Kidney capillary endothelial cell (primary cell): ENCODE measurements at regions not wholly inside any gene's neighbourhood (a gene's known extent, or its start where the extent isn't known, plus 50 kb on each side); places are given as distances from the start of the nearest gene placed in this dataset.

Experiments used
- DNase-seq: peaks from one replicate; pipeline ENCODE4 v3.0.0-alpha.2; 2018; ENCODE audit warnings: low spot score

- no peak for DNase-seq
These were observed 297.5 kb upstream of the DCBLD2 start for GRCh38 chr3:99199021-99199420.

GRCh38 chr3:99191186-99191585 lies 289.7 kb upstream of the DCBLD2 start:
- DNase-seq = no peak

GRCh38 chr3:99188936-99189335 lies 287.4 kb upstream of the DCBLD2 start:
- no peak for DNase-seq

GRCh38 chr3:99186016-99186415 lies 284.5 kb upstream of the DCBLD2 start:
- DNase-seq = no peak

GRCh38 chr3:99176169-99176964 lies 274.9 kb upstream of the DCBLD2 start:
- DNase-seq = no peak

GRCh38 chr3:99175276-99175812 lies 273.8 kb upstream of the DCBLD2 start:
- DNase-seq = no peak

- DNase-seq = peak; percentile 68
These were observed 271.5 kb upstream of the DCBLD2 start for GRCh38 chr3:99172736-99173657.

GRCh38 chr3:99171800-99172199 lies 270.3 kb upstream of the DCBLD2 start:
- no peak for DNase-seq

GRCh38 chr3:99170867-99171517 lies 269.5 kb upstream of the DCBLD2 start:
- DNase-seq = no peak

GRCh38 chr3:99167071-99167470 lies 265.6 kb upstream of the DCBLD2 start:
- DNase-seq = no peak

GRCh38 chr3:99163314-99163713 lies 261.8 kb upstream of the DCBLD2 start:
- DNase-seq = no peak

- DNase-seq = no peak
These were observed 257.8 kb upstream of the DCBLD2 start for GRCh38 chr3:99159220-99159762.

- DNase-seq = no peak
These were observed 243.5 kb upstream of the DCBLD2 start for GRCh38 chr3:99145031-99145430.

GRCh38 chr3:99143493-99143892 lies 242.0 kb upstream of the DCBLD2 start:
- DNase-seq = no peak

- DNase-seq = no peak
These were observed 233.5 kb upstream of the DCBLD2 start for GRCh38 chr3:99134986-99135385.

GRCh38 chr3:99131876-99132275 lies 230.4 kb upstream of the DCBLD2 start:
- peak; percentile 30 for DNase-seq

- DNase-seq = peak; percentile 97
These were observed 227.4 kb upstream of the DCBLD2 start for GRCh38 chr3:99128725-99129505.

GRCh38 chr3:99128235-99128634 lies 226.7 kb upstream of the DCBLD2 start:
- DNase-seq = no peak

- DNase-seq = no peak
These were observed 224.8 kb upstream of the DCBLD2 start for GRCh38 chr3:99126316-99126715.

- no peak for DNase-seq
These were observed 217.9 kb upstream of the DCBLD2 start for GRCh38 chr3:99119385-99119784.

- DNase-seq = no peak
These were observed 216.9 kb upstream of the DCBLD2 start for GRCh38 chr3:99118381-99118780.
